ENCODE measurements at regions not wholly inside any gene's neighbourhood (a gene's known extent, or its start where the extent isn't known, plus 50 kb on each side); places are given as distances from the start of the nearest gene placed in this dataset.

- no peaks in the 10 kb centered on the region for H3K36me3 ChIP-seq (ENCODE audit: control insufficient read depth, insufficient read depth, low read length)
- no peak for DNase-seq
- dilution Hi-C loops (cut with HindIII; ENCODE audit: low sequenced_read_pairs, unreplicated experiment): no loop called here
Observed at GRCh38 chr6:128801621-128802020, 81.3 kb upstream of the LAMA2 start.

More at GRCh38 chr6:128801621-128802020, 81.3 kb upstream of the LAMA2 start:
- ChIA-PET CTCF (no interaction called here), POLR2A (ENCODE audit: unreplicated experiment) (no interaction called here)
- Histone ChIP-seq H4K20me1 (ENCODE audit: insufficient read depth, low read length) (no peaks in the 10 kb centered on the region), H4K91ac (ENCODE audit: insufficient read depth, low read depth, low read length) (no peak overlapping the region), H4K8ac (ENCODE audit: low read depth in 2 of 2, low read length in 2 of 2) (no peak overlapping the region), H3K9me1 (ENCODE audit: insufficient read depth, low read length) (no peaks in the 10 kb centered on the region), H3K27me3 (ENCODE audit: control insufficient read depth, insufficient read depth, low read length) (peaks cover 2% of the 10 kb centered on the region; the same call in 1 of the 2 replicates), H4K5ac (ENCODE audit: low read depth, low read length) (no peak overlapping the region), H3K9me3 (ENCODE audit: control insufficient read depth, insufficient read depth, low read length) (no peaks in the 10 kb centered on the region), H2BK5ac (ENCODE audit: low read depth, low read length, poor library complexity, severe bottlenecking) (no peak overlapping the region), H3K4ac (ENCODE audit: low read depth, low read length) (no peak overlapping the region), H3K56ac (ENCODE audit: extremely low read depth, insufficient read depth, low read length) (no peak overlapping the region), H3K4me3 (ENCODE audit: insufficient read depth, low read depth, low read length) (no peak overlapping the region), H2BK120ac (ENCODE audit: low read depth, low read length) (no peak overlapping the region), H3K23ac (ENCODE audit: low read depth, low read length) (no peak overlapping the region), H3K9ac (ENCODE audit: low read depth, low read length) (no peak overlapping the region), H3K79me1 (ENCODE audit: low read depth in 1 of 2, low read length in 2 of 2) (no peaks in the 10 kb centered on the region), H3K4me1 (ENCODE audit: control insufficient read depth, insufficient read depth, low read length) (peaks cover 2% of the 10 kb centered on the region), H2BK15ac (ENCODE audit: low read depth, low read length) (no peak overlapping the region), H3K27ac (ENCODE audit: insufficient read depth, low read length) (no peak overlapping the region), H2AK5ac (ENCODE audit: low read depth, low read length) (no peak overlapping the region), H2BK20ac (ENCODE audit: low read depth, low read length) (no peak overlapping the region), H3K4me2 (ENCODE audit: low read depth, low read length) (no peak overlapping the region), H2AK9ac (replicated peaks; ENCODE audit: low read depth, low read length, poor library complexity) (no peak overlapping the region), H3K14ac (replicated peaks; ENCODE audit: low read depth, low read length) (no peak overlapping the region), H2AFZ (replicated peaks; ENCODE audit: low read length, poor library complexity) (no peak overlapping the region), H3K18ac (ENCODE audit: low read depth, low read length) (no peak overlapping the region)
- in situ Hi-C loops (cut with MboI; ENCODE audit: low sequenced_read_pairs): loop anchor here (10.0 kb wide), 1 partner anchor 563 kb away; no protein-coding TSS in a partner anchor
- TF ChIP-seq POLR2A (IDR thresholded peaks at IDR 0.05; ENCODE audit: low read depth, low read length) (no peak), CTCF (conservative IDR thresholded peaks at IDR 0.05; ENCODE audit: low read depth, low read length) (no peak), CEBPB (IDR thresholded peaks at IDR 0.05; ENCODE audit: low read depth, low read length) (no peak), MXI1 (IDR thresholded peaks at IDR 0.05; ENCODE audit: borderline replicate concordance, low read depth, low read length) (no peak)
- TF ChIP-seq, protein P1, sequence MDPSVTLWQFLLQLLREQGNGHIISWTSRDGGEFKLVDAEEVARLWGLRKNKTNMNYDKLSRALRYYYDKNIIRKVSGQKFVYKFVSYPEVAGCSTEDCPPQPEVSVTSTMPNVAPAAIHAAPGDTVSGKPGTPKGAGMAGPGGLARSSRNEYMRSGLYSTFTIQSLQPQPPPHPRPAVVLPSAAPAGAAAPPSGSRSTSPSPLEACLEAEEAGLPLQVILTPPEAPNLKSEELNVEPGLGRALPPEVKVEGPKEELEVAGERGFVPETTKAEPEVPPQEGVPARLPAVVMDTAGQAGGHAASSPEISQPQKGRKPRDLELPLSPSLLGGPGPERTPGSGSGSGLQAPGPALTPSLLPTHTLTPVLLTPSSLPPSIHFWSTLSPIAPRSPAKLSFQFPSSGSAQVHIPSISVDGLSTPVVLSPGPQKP (IDR thresholded peaks at IDR 0.05; ENCODE audit: borderline replicate concordance, low read depth, low read length): no peak
- intact Hi-C loops (cut with micrococcal nuclease): loop anchor here (10.0 kb wide), 1 partner anchor 773 kb away; no protein-coding TSS in a partner anchor
- no TSS peak for BruUV-seq (replicated peaks)
- no peak for ATAC-seq (ENCODE audit: low read depth)
